ENCODE measurements at regions not wholly inside any gene's neighbourhood (a gene's known extent, or its start where the extent isn't known, plus 50 kb on each side); places are given as distances from the start of the nearest gene placed in this dataset.

- no peak for DNase-seq
- Histone ChIP-seq H3K27me3 (no peaks in the 10 kb centered on the region), H3K36me3 (no peaks in the 10 kb centered on the region), H3K9me3 (no peaks in the 10 kb centered on the region), H3K4me3 (no peak overlapping the region), H3K27ac (no peak overlapping the region), H3K4me1 (peaks cover 0 to 16% (median 4%) of the 10 kb centered on the region in 4 donors)
- no peak for TF ChIP-seq EP300 (IDR thresholded peaks at IDR 0.05)
- no peak for TF ChIP-seq POLR2A (IDR thresholded peaks at IDR 0.05)
- no peak for TF ChIP-seq POLR2AphosphoS5 (IDR thresholded peaks at IDR 0.05)
- no peak for TF ChIP-seq CTCF (IDR thresholded peaks at IDR 0.05)
- WGBS, 2 donors = 30 to 53% methylated on average over 6 of the region's 6 CpGs
- intact Hi-C loops (cut with DNase I) = no loop called here
Observed at GRCh38 chr1:83763361-83764095, 235.4 kb downstream of the TTLL7 start.

- Histone ChIP-seq H3K9me3 (peaks cover 0 to 3% (median 0%) of the 10 kb centered on the region in 4 donors), H3K27me3 (no peaks in the 10 kb centered on the region), H3K4me3 (no peak overlapping the region), H3K27ac (no peak overlapping the region), H3K36me3 (no peaks in the 10 kb centered on the region), H3K4me1 (peaks cover 0 to 16% (median 4%) of the 10 kb centered on the region in 4 donors)
- WGBS, 2 donors = 70 to 90% methylated on average over 5 of the region's 5 CpGs
- intact Hi-C loops (cut with DNase I) = no loop called here
- no peak for DNase-seq
- TF ChIP-seq EP300 (IDR thresholded peaks at IDR 0.05) (no peak), POLR2A (IDR thresholded peaks at IDR 0.05) (no peak), POLR2AphosphoS5 (IDR thresholded peaks at IDR 0.05) (no peak), CTCF (IDR thresholded peaks at IDR 0.05) (no peak)
Observed at GRCh38 chr1:83762416-83762815, 236.5 kb downstream of the TTLL7 start.

GRCh38 chr1:83762039-83762365, 236.9 kb downstream of the TTLL7 start:
- H3K9me3 ChIP-seq = peaks cover 0 to 3% (median 0%) of the 10 kb centered on the region in 4 donors
- no peak overlapping the region for H3K27ac ChIP-seq
- DNase-seq = no peak
- no peak overlapping the region for H3K4me3 ChIP-seq
- intact Hi-C loops (cut with DNase I) = no loop called here
- no peaks in the 10 kb centered on the region for H3K36me3 ChIP-seq
- 75 to 78% methylated on average over 3 of the region's 3 CpGs for WGBS, 2 donors
- no peak for TF ChIP-seq POLR2AphosphoS5 (IDR thresholded peaks at IDR 0.05)
- no peak for TF ChIP-seq EP300 (IDR thresholded peaks at IDR 0.05)
- no peak for TF ChIP-seq CTCF (IDR thresholded peaks at IDR 0.05)
- no peak for TF ChIP-seq POLR2A (IDR thresholded peaks at IDR 0.05)
- no peaks in the 10 kb centered on the region for H3K27me3 ChIP-seq
- H3K4me1 ChIP-seq = peaks cover 0 to 16% (median 4%) of the 10 kb centered on the region in 4 donors

- WGBS, 2 donors = 60 to 61% methylated on average over 8 of the region's 8 CpGs
- no peaks in the 10 kb centered on the region for H3K36me3 ChIP-seq
- intact Hi-C loops (cut with DNase I) = no loop called here
- no peak overlapping the region for H3K27ac ChIP-seq
- H3K4me1 ChIP-seq = peaks cover 0 to 16% (median 4%) of the 10 kb centered on the region in 4 donors
- no peak for TF ChIP-seq POLR2A (IDR thresholded peaks at IDR 0.05)
- TF ChIP-seq POLR2AphosphoS5 (IDR thresholded peaks at IDR 0.05) = no peak
- TF ChIP-seq EP300 (IDR thresholded peaks at IDR 0.05) = no peak
- no peak for TF ChIP-seq CTCF (IDR thresholded peaks at IDR 0.05)
- H3K9me3 ChIP-seq = peaks cover 0 to 3% (median 0%) of the 10 kb centered on the region in 4 donors
- DNase-seq = no peak
- no peaks in the 10 kb centered on the region for H3K27me3 ChIP-seq
- H3K4me3 ChIP-seq = no peak overlapping the region
Observed at GRCh38 chr1:83761167-83762038, 237.5 kb downstream of the TTLL7 start.
